Stimulated activated CD8-positive, alpha-beta memory T cell treated with anti-CD3 and anti-CD28 coated beads, Interleukin-15, amount 100 ng/mL, for 48 hours (primary cell): ENCODE measurements at regions not wholly inside any gene's neighbourhood (a gene's known extent, or its start where the extent isn't known, plus 50 kb on each side); places are given as distances from the start of the nearest gene placed in this dataset.

Experiments
- DNase-seq, 2 donors: peaks; one replicate each; pipeline ENCODE4 v3.0.0-alpha.2; 2020; ENCODE audit warnings: low read depth in 2 of 2

- no peak for DNase-seq
These were observed 325.6 kb upstream of the UMPS start for GRCh38 chr3:124404621-124405020.

- no peak for DNase-seq
These were observed 323.0 kb upstream of the UMPS start for GRCh38 chr3:124407260-124407659.

- DNase-seq = no peak
These were observed 320.5 kb upstream of the UMPS start for GRCh38 chr3:124409650-124410275.

GRCh38 chr3:124410471-124410870 lies 319.8 kb upstream of the UMPS start:
- DNase-seq = no peak

GRCh38 chr3:124411728-124412127 lies 318.5 kb upstream of the UMPS start:
- no peak for DNase-seq

GRCh38 chr3:124412644-124413043 lies 317.6 kb upstream of the UMPS start:
- DNase-seq = no peak

GRCh38 chr3:124413393-124413792 lies 316.9 kb upstream of the UMPS start:
- DNase-seq = no peak

GRCh38 chr3:124413989-124414598 lies 316.2 kb upstream of the UMPS start:
- DNase-seq = no peak

- no peak for DNase-seq
These were observed 314.7 kb upstream of the UMPS start for GRCh38 chr3:124415446-124415960.

- DNase-seq = no peak
These were observed 310.9 kb upstream of the UMPS start for GRCh38 chr3:124419303-124419702.

GRCh38 chr3:124420392-124420791 lies 309.9 kb upstream of the UMPS start:
- DNase-seq = no peak

- DNase-seq = no peak
These were observed 307.4 kb upstream of the UMPS start for GRCh38 chr3:124422805-124423204.

GRCh38 chr3:124424396-124424795 lies 305.9 kb upstream of the UMPS start:
- DNase-seq = no peak

- no peak for DNase-seq
These were observed 304.3 kb upstream of the UMPS start for GRCh38 chr3:124425972-124426371.

- DNase-seq = no peak
These were observed 301.7 kb upstream of the UMPS start for GRCh38 chr3:124428372-124429128.

GRCh38 chr3:124429129-124429815 lies 301.0 kb upstream of the UMPS start:
- no peak for DNase-seq

GRCh38 chr3:124431331-124431994 lies 298.8 kb upstream of the UMPS start:
- no peak for DNase-seq

- no peak for DNase-seq
These were observed 296.1 kb upstream of the UMPS start for GRCh38 chr3:124434176-124434575.

GRCh38 chr3:124435467-124435866 lies 294.8 kb upstream of the UMPS start:
- DNase-seq = no peak

- no peak for DNase-seq
These were observed 291.4 kb upstream of the UMPS start for GRCh38 chr3:124438813-124439212.

- no peak for DNase-seq
These were observed 290.6 kb upstream of the UMPS start for GRCh38 chr3:124439603-124440002.

- no peak for DNase-seq
These were observed 288.5 kb upstream of the UMPS start for GRCh38 chr3:124441766-124442165.
